NCI-H2107 treated with DMSO at 0.1 percent for 48 hours (cell line): ENCODE measurements at regions not wholly inside any gene's neighbourhood (a gene's known extent, or its start where the extent isn't known, plus 50 kb on each side); places are given as distances from the start of the nearest gene placed in this dataset.
"Not testable (repeated sequence)": the region's sequence is repeated elsewhere in the genome, so short reads cannot be mapped to it uniquely, and the experiment has no call there.

Source experiments
- DNase-seq: peaks from one replicate; lab custom pipeline; 2025; ENCODE audit not compliant: unreplicated experiment; lab: John Stamatoyannopoulos, UW

GRCh38 chr9:106784076-106784475 is 78.9 kb upstream of the ZNF462 start:
- DNase-seq: no peak

GRCh38 chr9:106785200-106785599 is 77.8 kb upstream of the ZNF462 start:
- no peak for DNase-seq

GRCh38 chr9:106788021-106788420 is 74.9 kb upstream of the ZNF462 start:
- not testable (repeated sequence) for DNase-seq

- no peak for DNase-seq
Measured at GRCh38 chr9:106795031-106795430, 67.9 kb upstream of the ZNF462 start.

DNA sequence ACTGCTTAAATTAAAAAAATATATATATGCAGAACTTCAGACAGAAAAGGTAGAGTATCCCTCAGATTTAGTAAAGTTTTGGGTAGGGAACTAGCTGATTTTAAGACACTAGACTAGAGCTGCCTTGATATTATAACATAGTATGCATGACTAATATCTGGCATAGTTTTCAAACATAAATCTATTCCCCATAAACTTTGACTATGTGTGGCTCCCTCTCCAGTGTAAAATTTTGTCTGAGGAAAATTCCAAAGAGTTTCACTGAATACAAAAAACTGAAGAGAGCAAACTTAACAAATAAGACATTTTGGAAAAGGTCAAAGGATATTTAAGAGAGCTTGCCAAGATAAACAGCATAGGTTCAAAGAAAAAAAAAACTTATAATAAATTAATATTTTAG is 66.2 kb upstream of the ZNF462 start:
- no peak for DNase-seq

GRCh38 chr9:106797299-106797698 is 65.7 kb upstream of the ZNF462 start:
- no peak for DNase-seq

- DNase-seq: no peak
Measured at GRCh38 chr9:106798016-106798799, 64.8 kb upstream of the ZNF462 start.

GRCh38 chr9:106799152-106799551 is 63.8 kb upstream of the ZNF462 start:
- DNase-seq: no peak

GRCh38 chr9:106800701-106801270 is 62.2 kb upstream of the ZNF462 start:
- DNase-seq: no peak

- DNase-seq: no peak
Measured at GRCh38 chr9:106801816-106802215, 61.1 kb upstream of the ZNF462 start.
